Suprapubic skin (tissue), 4 donors: ENCODE measurements at regions not wholly inside any gene's neighbourhood (a gene's known extent, or its start where the extent isn't known, plus 50 kb on each side); places are given as distances from the start of the nearest gene placed in this dataset.

Experiments used
- DNase-seq, 2 donors: peaks; one replicate each; pipeline ENCODE4 v3.0.0-alpha.2; 2019; ENCODE audit warnings: low spot score in 2 of 2
- H3K27ac ChIP-seq: fragments of 200-600 bp; sonication (generic); one replicate; pipeline ENCODE4 v1.5.1; 2019
- H3K27me3 ChIP-seq: fragments of 200-600 bp; sonication (generic); one replicate; pipeline ENCODE4 v1.5.1; 2019
- H3K36me3 ChIP-seq: fragments of 200-600 bp; sonication (generic); one replicate; pipeline ENCODE4 v1.5.1; 2019
- H3K4me1 ChIP-seq: fragments of 200-600 bp; sonication (generic); one replicate; pipeline ENCODE4 v1.5.1; 2019
- H3K4me3 ChIP-seq: fragments of 200-600 bp; sonication (generic); one replicate; pipeline ENCODE4 v1.5.1; 2019; ENCODE audit warnings: mild to moderate bottlenecking
- H3K9me3 ChIP-seq: fragments of 200-600 bp; sonication (generic); one replicate; pipeline ENCODE4 v1.5.1; 2019
- CTCF ChIP-seq, 2 donors: fragments of 200-600 bp in 1 of 2; fragments of 450-650 bp in 1 of 2; sonication (generic) in 1 of 2; IDR thresholded peaks; one replicate each; pipeline ENCODE4 v1.5.1; 2016 to 2019; ENCODE audit warnings: antibody characterized with exemption in 2 of 2, mild to moderate bottlenecking in 1 of 2, moderate library complexity in 1 of 2
- EP300 ChIP-seq: sonication (generic); formaldehyde crosslinking; IDR thresholded peaks from one replicate; pipeline ENCODE4 v1.6.1; 2017; ENCODE audit warnings: antibody characterized with exemption
- POLR2A ChIP-seq, 2 donors: fragments of 450-650 bp; IDR thresholded peaks; one replicate each; pipeline ENCODE4 v1.6.1; 2017; ENCODE audit warnings: antibody characterized with exemption in 2 of 2, mild to moderate bottlenecking in 2 of 2, moderate library complexity in 2 of 2
- POLR2AphosphoS5 ChIP-seq, 3 donors: sonication (generic); formaldehyde crosslinking; IDR thresholded peaks; one replicate each; pipeline ENCODE4 v1.6.1; 2017; ENCODE audit warnings: antibody characterized with exemption in 3 of 3
- WGBS: methylation state at CpG from one replicate; pipeline ENCODE4 v1.1.5; 2018; 5-methylcytosine and 5-hydroxymethylcytosine counted together

GRCh38 chr4:81606166-81606565 is 134.5 kb upstream of the RASGEF1B start:
- Histone ChIP-seq H3K4me3 (no peak overlapping the region), H3K27me3 (no peaks in the 10 kb centered on the region), H3K9me3 (no peaks in the 10 kb centered on the region), H3K27ac (no peak overlapping the region), H3K36me3 (no peaks in the 10 kb centered on the region), H3K4me1 (no peaks in the 10 kb centered on the region)
- WGBS = 91% methylated on average over 2 of the region's 2 CpGs
- TF ChIP-seq POLR2AphosphoS5 (IDR thresholded peaks at IDR 0.05) = no peak
- DNase-seq = no peak

- H3K4me3 ChIP-seq = no peak overlapping the region
- no peaks in the 10 kb centered on the region for H3K27me3 ChIP-seq
- 84% methylated on average over 2 of the region's 2 CpGs for WGBS
- TF ChIP-seq EP300 = no peak
- TF ChIP-seq POLR2A (IDR thresholded peaks at IDR 0.05) = no peak
- no peak for TF ChIP-seq POLR2AphosphoS5 (IDR thresholded peaks at IDR 0.05)
- no peak for TF ChIP-seq CTCF (IDR thresholded peaks at IDR 0.05)
- no peaks in the 10 kb centered on the region for H3K36me3 ChIP-seq
- DNase-seq = no peak
- no peak overlapping the region for H3K27ac ChIP-seq
- no peaks in the 10 kb centered on the region for H3K4me1 ChIP-seq
- no peaks in the 10 kb centered on the region for H3K9me3 ChIP-seq
Observed at GRCh38 chr4:81605271-81605670, 133.6 kb upstream of the RASGEF1B start.

GRCh38 chr4:81604683-81605218 is 133.0 kb upstream of the RASGEF1B start:
- WGBS = 87% methylated on average over 3 of the region's 3 CpGs
- DNase-seq = no peak

GRCh38 chr4:81602854-81603253 is 131.1 kb upstream of the RASGEF1B start:
- no peak overlapping the region for H3K27ac ChIP-seq
- no peaks in the 10 kb centered on the region for H3K36me3 ChIP-seq
- H3K4me1 ChIP-seq = peaks cover 11% of the 10 kb centered on the region
- TF ChIP-seq POLR2A (IDR thresholded peaks at IDR 0.05) (no peak), POLR2AphosphoS5 (IDR thresholded peaks at IDR 0.05) (no peak), EP300 (no peak), CTCF (IDR thresholded peaks at IDR 0.05) (no peak)
- H3K4me3 ChIP-seq = no peak overlapping the region
- DNase-seq = no peak
- no peaks in the 10 kb centered on the region for H3K9me3 ChIP-seq
- no peaks in the 10 kb centered on the region for H3K27me3 ChIP-seq

More at GRCh38 chr4:81604683-81605218, 133.0 kb upstream of the RASGEF1B start:
- peaks cover 4% of the 10 kb centered on the region for H3K4me1 ChIP-seq
- H3K27me3 ChIP-seq = no peaks in the 10 kb centered on the region
- H3K9me3 ChIP-seq = no peaks in the 10 kb centered on the region
- no peak overlapping the region for H3K4me3 ChIP-seq
- H3K27ac ChIP-seq = no peak overlapping the region
- TF ChIP-seq CTCF (IDR thresholded peaks at IDR 0.05) (no peak), POLR2A (IDR thresholded peaks at IDR 0.05) (no peak), EP300 (no peak), POLR2AphosphoS5 (IDR thresholded peaks at IDR 0.05) (no peak)
- no peaks in the 10 kb centered on the region for H3K36me3 ChIP-seq

- DNase-seq = no peak
- H3K36me3 ChIP-seq = no peaks in the 10 kb centered on the region
- 67% methylated on average over 1 of the region's 1 CpG for WGBS
Observed at GRCh38 chr4:81601358-81601694, 129.6 kb upstream of the RASGEF1B start.

More at GRCh38 chr4:81601358-81601694, 129.6 kb upstream of the RASGEF1B start:
- no peak for TF ChIP-seq EP300
- TF ChIP-seq CTCF (IDR thresholded peaks at IDR 0.05) = no peak
- TF ChIP-seq POLR2A (IDR thresholded peaks at IDR 0.05) = no peak
- no peak for TF ChIP-seq POLR2AphosphoS5 (IDR thresholded peaks at IDR 0.05)
- H3K4me3 ChIP-seq = no peak overlapping the region
- H3K9me3 ChIP-seq = no peaks in the 10 kb centered on the region
- H3K4me1 ChIP-seq = peaks cover 11% of the 10 kb centered on the region
- no peaks in the 10 kb centered on the region for H3K27me3 ChIP-seq
- no peak overlapping the region for H3K27ac ChIP-seq
